ENCODE measurements at regions not wholly inside any gene's neighbourhood (a gene's known extent, or its start where the extent isn't known, plus 50 kb on each side); places are given as distances from the start of the nearest gene placed in this dataset.

GRCh38 chr5:36523926-36524325 is 82.5 kb upstream of the SLC1A3 start:
- no peak for TF ChIP-seq CTCF (IDR thresholded peaks at IDR 0.05 in 8 of 11, conservative IDR thresholded peaks at IDR 0.05 in 3 of 11)
- TF ChIP-seq POLR2AphosphoS5 (IDR thresholded peaks at IDR 0.05), result no peak

All from spleen (tissue), 7 donors.